Left renal cortex interstitium (tissue), 4 donors: ENCODE measurements at regions not wholly inside any gene's neighbourhood (a gene's known extent, or its start where the extent isn't known, plus 50 kb on each side); places are given as distances from the start of the nearest gene placed in this dataset.

ENCODE experiments used
- DNase-seq, 4 donors: peaks; one replicate each; pipeline ENCODE4 v3.0.0-alpha.2; 2013; ENCODE audit warnings: low read depth in 4 of 4, low spot score in 2 of 4, missing footprints in 1 of 4

GRCh38 chr1:167145965-167146364 lies 52.1 kb downstream of the STYXL2 start:
- DNase-seq: no peak

GRCh38 chr1:167146903-167147539 lies 53.1 kb downstream of the STYXL2 start:
- no peak for DNase-seq

GRCh38 chr1:167148421-167148820 lies 54.5 kb downstream of the STYXL2 start:
- DNase-seq: no peak

- no peak for DNase-seq
These were observed 56.1 kb downstream of the STYXL2 start for GRCh38 chr1:167149793-167150491.

- DNase-seq: no peak
These were observed 56.6 kb downstream of the STYXL2 start for GRCh38 chr1:167150492-167150833.

GRCh38 chr1:167152192-167152876 lies 58.5 kb downstream of the STYXL2 start:
- no peak for DNase-seq

- DNase-seq: no peak
These were observed 62.6 kb downstream of the STYXL2 start for GRCh38 chr1:167156466-167156865.

- no peak for DNase-seq
These were observed 63.2 kb downstream of the STYXL2 start for GRCh38 chr1:167157114-167157513.

GRCh38 chr1:167158111-167158812 lies 62.4 kb upstream of the POU2F1 start:
- DNase-seq: no peak

- no peak for DNase-seq
These were observed 61.8 kb upstream of the POU2F1 start for GRCh38 chr1:167158813-167159275.

- DNase-seq: no peak
These were observed 60.9 kb upstream of the POU2F1 start for GRCh38 chr1:167159782-167160181.

- DNase-seq: no peak
These were observed 59.4 kb upstream of the POU2F1 start for GRCh38 chr1:167161242-167161641.

- no peak for DNase-seq
These were observed 58.9 kb upstream of the POU2F1 start for GRCh38 chr1:167161762-167162161.

- DNase-seq: no peak
These were observed 55.5 kb upstream of the POU2F1 start for GRCh38 chr1:167165219-167165618.

- peak in 2 of 4 donors; percentile 52 to 76 for DNase-seq
These were observed 54.6 kb upstream of the POU2F1 start for GRCh38 chr1:167165948-167166689.

GRCh38 chr1:167166690-167167075 lies 54.0 kb upstream of the POU2F1 start:
- DNase-seq: no peak

- DNase-seq: no peak
These were observed 52.3 kb upstream of the POU2F1 start for GRCh38 chr1:167168424-167168823.

- no peak for DNase-seq
These were observed 51.0 kb upstream of the POU2F1 start for GRCh38 chr1:167169642-167170041.
